Duodenal mucosa (tissue), 2 donors: ENCODE measurements at regions not wholly inside any gene's neighbourhood (a gene's known extent, or its start where the extent isn't known, plus 50 kb on each side); places are given as distances from the start of the nearest gene placed in this dataset.
"Not testable (repeated sequence)": the region's sequence is repeated elsewhere in the genome, so short reads cannot be mapped to it uniquely, and the experiment has no call there.

Source experiments
- H3K27ac ChIP-seq: one replicate; pipeline ENCODE4 v1.7.0; 2013; ENCODE audit warnings: low read depth, low read length
- H3K27me3 ChIP-seq, 2 donors: one replicate each; pipeline ENCODE4 v1.7.0; 2013; ENCODE audit warnings: low read length in 2 of 2, control low read depth in 1 of 2; ENCODE audit not compliant: insufficient read depth in 2 of 2, control insufficient read depth in 1 of 2
- H3K36me3 ChIP-seq, 2 donors: one replicate each; pipeline ENCODE4 v1.7.0; 2013; ENCODE audit warnings: low read length in 2 of 2, control low read depth in 1 of 2; ENCODE audit not compliant: insufficient read depth in 2 of 2, control insufficient read depth in 1 of 2
- H3K4me1 ChIP-seq, 2 donors: one replicate each; pipeline ENCODE4 v1.7.0; 2013; ENCODE audit warnings: low read length in 2 of 2, control low read depth in 1 of 2; ENCODE audit not compliant: insufficient read depth in 2 of 2, control insufficient read depth in 1 of 2
- H3K4me3 ChIP-seq, 2 donors: one replicate each; pipeline ENCODE4 v1.7.0; 2013; ENCODE audit warnings: low read length in 2 of 2, low read depth in 1 of 2
- H3K9ac ChIP-seq, 2 donors: one replicate each; pipeline ENCODE4 v1.7.0; 2013; ENCODE audit warnings: low read length in 2 of 2, low read depth in 1 of 2
- H3K9me3 ChIP-seq, 2 donors: one replicate each; pipeline ENCODE4 v1.7.0; 2013; ENCODE audit warnings: low read length in 2 of 2, control low read depth in 1 of 2; ENCODE audit not compliant: control insufficient read depth in 1 of 2

GRCh38 chr6:140443112-140443511 lies 1068.7 kb upstream of the CITED2 start:
- not testable (repeated sequence) for H3K27ac ChIP-seq, H3K36me3 ChIP-seq, H3K4me1 ChIP-seq, H3K9me3 ChIP-seq, H3K9ac ChIP-seq, H3K27me3 ChIP-seq, H3K4me3 ChIP-seq

GRCh38 chr6:140441256-140441655 lies 1066.8 kb upstream of the CITED2 start:
- no peak overlapping the region for H3K27ac ChIP-seq
- H3K27me3 ChIP-seq = no peaks in the 10 kb centered on the region
- no peaks in the 10 kb centered on the region for H3K9me3 ChIP-seq
- no peaks in the 10 kb centered on the region for H3K4me1 ChIP-seq
- H3K36me3 ChIP-seq = no peaks in the 10 kb centered on the region
- no peak overlapping the region for H3K4me3 ChIP-seq
- H3K9ac ChIP-seq = no peak overlapping the region

GRCh38 chr6:140440223-140440835 lies 1065.9 kb upstream of the CITED2 start:
- Histone ChIP-seq H3K36me3 (no peaks in the 10 kb centered on the region), H3K27ac (no peak overlapping the region), H3K4me1 (no peaks in the 10 kb centered on the region), H3K4me3 (no peak overlapping the region), H3K9me3 (no peaks in the 10 kb centered on the region), H3K27me3 (no peaks in the 10 kb centered on the region), H3K9ac (no peak overlapping the region)

- peaks cover 3 to 11% of the 10 kb centered on the region in 2 donors for H3K9me3 ChIP-seq
- no peaks in the 10 kb centered on the region for H3K4me1 ChIP-seq
- no peak overlapping the region for H3K9ac ChIP-seq
- no peak overlapping the region for H3K4me3 ChIP-seq
- no peak overlapping the region for H3K27ac ChIP-seq
- H3K27me3 ChIP-seq = no peaks in the 10 kb centered on the region
- H3K36me3 ChIP-seq = no peaks in the 10 kb centered on the region
These were observed 1063.9 kb upstream of the CITED2 start for GRCh38 chr6:140438346-140438735.

GRCh38 chr6:140437619-140438345 lies 1063.3 kb upstream of the CITED2 start:
- Histone ChIP-seq H3K27me3 (no peaks in the 10 kb centered on the region), H3K27ac (no peak overlapping the region), H3K4me3 (no peak overlapping the region), H3K36me3 (no peaks in the 10 kb centered on the region), H3K9me3 (peaks cover 3 to 11% of the 10 kb centered on the region in 2 donors), H3K9ac (no peak overlapping the region), H3K4me1 (no peaks in the 10 kb centered on the region)

- no peak overlapping the region for H3K27ac ChIP-seq
- H3K27me3 ChIP-seq = no peaks in the 10 kb centered on the region
- H3K9ac ChIP-seq = no peak overlapping the region
- no peaks in the 10 kb centered on the region for H3K36me3 ChIP-seq
- no peaks in the 10 kb centered on the region for H3K4me1 ChIP-seq
- no peak overlapping the region for H3K4me3 ChIP-seq
- peaks cover 3 to 11% of the 10 kb centered on the region in 2 donors for H3K9me3 ChIP-seq
These were observed 1061.8 kb upstream of the CITED2 start for GRCh38 chr6:140436023-140436811.

- H3K27me3 ChIP-seq = no peaks in the 10 kb centered on the region
- no peak overlapping the region for H3K4me3 ChIP-seq
- no peak overlapping the region for H3K9ac ChIP-seq
These were observed 1060.3 kb upstream of the CITED2 start for GRCh38 chr6:140434761-140435160.

GRCh38 chr6:140433072-140433471 lies 1058.6 kb upstream of the CITED2 start:
- H3K4me3 ChIP-seq = no peak overlapping the region
- peaks cover 3 to 11% of the 10 kb centered on the region in 2 donors for H3K9me3 ChIP-seq
- no peak overlapping the region for H3K27ac ChIP-seq
- no peaks in the 10 kb centered on the region for H3K27me3 ChIP-seq
- H3K4me1 ChIP-seq = no peaks in the 10 kb centered on the region
- no peaks in the 10 kb centered on the region for H3K36me3 ChIP-seq
- H3K9ac ChIP-seq = no peak overlapping the region

More at GRCh38 chr6:140434761-140435160, 1060.3 kb upstream of the CITED2 start:
- no peaks in the 10 kb centered on the region for H3K4me1 ChIP-seq
- peaks cover 3 to 11% of the 10 kb centered on the region in 2 donors for H3K9me3 ChIP-seq
- H3K36me3 ChIP-seq = no peaks in the 10 kb centered on the region
- H3K27ac ChIP-seq = no peak overlapping the region

- Histone ChIP-seq H3K4me1 (no peaks in the 10 kb centered on the region), H3K36me3 (no peaks in the 10 kb centered on the region), H3K9ac (no peak overlapping the region), H3K27ac (no peak overlapping the region), H3K9me3 (no peaks in the 10 kb centered on the region), H3K4me3 (no peak overlapping the region), H3K27me3 (no peaks in the 10 kb centered on the region)
These were observed 1053.4 kb upstream of the CITED2 start for GRCh38 chr6:140427842-140428241.

- H3K27ac ChIP-seq = no peak overlapping the region
- no peak overlapping the region for H3K4me3 ChIP-seq
- H3K9ac ChIP-seq = no peak overlapping the region
- no peaks in the 10 kb centered on the region for H3K36me3 ChIP-seq
- no peaks in the 10 kb centered on the region for H3K27me3 ChIP-seq
- peaks cover 0 to 5% of the 10 kb centered on the region in 2 donors for H3K4me1 ChIP-seq
- no peaks in the 10 kb centered on the region for H3K9me3 ChIP-seq
These were observed 1040.6 kb upstream of the CITED2 start for GRCh38 chr6:140414966-140415620.
